IPS DF 4.7 (cell line): ENCODE measurements at regions not wholly inside any gene's neighbourhood (a gene's known extent, or its start where the extent isn't known, plus 50 kb on each side); places are given as distances from the start of the nearest gene placed in this dataset.
A peak's percentile ranks its signal among the peaks of the same experiment; 100 is the strongest.

Experiments used
- DNase-seq: peaks from one replicate; pipeline ENCODE4 v3.0.0-alpha.2; 2013; ENCODE audit warnings: low spot score; ENCODE audit errors: extremely low read depth

GRCh38 chr15:70429056-70429722, 331.5 kb upstream of the TLE3 start:
- DNase-seq = no peak

DNA sequence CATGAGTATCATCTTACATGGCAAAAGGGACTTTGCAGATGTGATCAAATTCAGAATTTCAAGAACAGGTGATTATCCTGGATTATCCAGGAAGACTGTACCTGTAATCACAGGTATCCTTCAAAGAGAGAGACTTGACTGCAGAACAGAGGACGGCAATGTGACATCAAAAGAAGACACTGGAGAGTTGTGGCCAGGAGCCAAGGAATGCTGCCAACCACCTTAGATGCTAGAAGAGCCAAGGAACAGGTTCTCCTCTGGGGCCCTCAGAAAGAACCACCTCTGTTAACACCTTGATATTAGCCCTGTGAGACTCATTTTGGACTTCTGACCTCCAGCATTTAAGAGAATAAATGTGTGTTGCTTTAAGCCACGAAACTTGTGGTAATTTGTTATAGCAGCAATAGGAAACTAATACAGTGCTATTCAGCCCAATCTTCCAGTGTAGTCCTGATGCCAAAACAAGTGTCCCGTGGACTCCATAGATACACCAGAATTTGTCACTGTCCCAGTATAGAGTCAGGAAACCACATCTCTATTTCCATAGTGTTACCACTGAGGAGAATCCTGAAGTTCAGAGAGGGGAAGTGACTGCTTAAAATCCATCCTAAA, 330.6 kb upstream of the TLE3 start:
- no peak for DNase-seq

- DNase-seq = no peak
Observed at GRCh38 chr15:70427167-70428120, 329.7 kb upstream of the TLE3 start.

GRCh38 chr15:70426096-70426821, 328.5 kb upstream of the TLE3 start:
- no peak for DNase-seq

- no peak for DNase-seq
Observed at GRCh38 chr15:70424937-70425411, 327.3 kb upstream of the TLE3 start.

- no peak for DNase-seq
Observed at GRCh38 chr15:70423267-70423666, 325.6 kb upstream of the TLE3 start.

DNA sequence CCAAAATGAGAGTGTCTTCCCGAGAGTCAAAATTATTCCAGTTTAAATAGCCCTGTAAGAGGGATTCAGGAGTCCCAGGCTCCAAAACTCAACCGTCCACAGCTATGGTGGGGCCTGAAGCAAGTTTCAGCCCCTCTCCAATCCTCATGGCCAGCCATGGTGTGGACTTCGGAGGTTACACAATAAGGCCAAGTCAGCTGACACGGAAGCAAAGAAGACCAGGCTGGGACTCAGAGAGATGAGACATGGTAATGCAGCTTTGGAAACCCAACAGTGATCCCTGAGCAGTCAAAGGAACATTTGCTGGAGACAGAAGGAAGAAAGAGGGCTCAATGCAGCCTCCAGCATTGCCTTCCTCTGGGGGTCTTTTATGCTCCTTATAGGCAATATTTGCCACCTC, 324.6 kb upstream of the TLE3 start:
- DNase-seq = no peak

- DNase-seq = no peak
Observed at GRCh38 chr15:70420948-70421482, 323.3 kb upstream of the TLE3 start.

DNA sequence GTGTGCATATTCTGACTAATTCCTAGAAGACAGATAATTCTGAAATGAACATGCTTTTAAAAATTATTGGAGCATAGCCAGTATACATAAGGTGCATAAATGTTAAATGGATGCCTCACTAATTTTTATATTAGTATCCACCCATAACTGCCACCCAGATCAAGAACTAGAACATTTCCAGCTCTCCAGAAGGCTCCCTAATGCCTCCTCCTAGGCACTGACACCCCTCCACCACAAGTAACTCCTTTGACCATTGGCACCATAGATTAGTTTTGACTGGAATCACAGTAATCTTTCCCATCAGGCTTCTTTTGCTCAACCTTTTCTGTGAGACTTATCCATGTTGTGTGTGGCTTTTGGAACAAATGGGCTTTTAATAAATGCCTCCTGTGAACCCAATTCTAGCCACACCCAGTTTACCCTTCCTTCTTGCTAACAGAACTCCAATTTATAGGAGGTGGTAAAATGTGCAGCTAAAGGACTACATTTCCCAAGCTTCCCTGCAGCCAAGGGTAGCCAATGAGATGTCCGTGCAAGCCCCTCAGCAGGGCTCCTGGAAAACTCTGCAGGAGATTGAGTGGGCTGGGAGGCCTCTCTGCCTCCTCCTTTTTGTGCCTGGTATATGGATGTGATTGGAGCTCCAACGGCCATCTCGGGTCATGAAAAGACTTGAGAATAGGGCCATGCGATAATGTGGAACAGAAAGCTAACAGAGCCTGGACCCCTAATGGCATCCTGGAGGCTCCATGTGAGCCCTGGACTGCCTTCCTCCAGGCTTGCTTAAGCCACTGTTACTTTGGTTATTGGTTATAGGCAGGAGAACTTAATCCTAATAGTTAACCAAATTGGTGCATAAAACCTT, 322.6 kb upstream of the TLE3 start:
- peak; percentile 19 for DNase-seq

DNA sequence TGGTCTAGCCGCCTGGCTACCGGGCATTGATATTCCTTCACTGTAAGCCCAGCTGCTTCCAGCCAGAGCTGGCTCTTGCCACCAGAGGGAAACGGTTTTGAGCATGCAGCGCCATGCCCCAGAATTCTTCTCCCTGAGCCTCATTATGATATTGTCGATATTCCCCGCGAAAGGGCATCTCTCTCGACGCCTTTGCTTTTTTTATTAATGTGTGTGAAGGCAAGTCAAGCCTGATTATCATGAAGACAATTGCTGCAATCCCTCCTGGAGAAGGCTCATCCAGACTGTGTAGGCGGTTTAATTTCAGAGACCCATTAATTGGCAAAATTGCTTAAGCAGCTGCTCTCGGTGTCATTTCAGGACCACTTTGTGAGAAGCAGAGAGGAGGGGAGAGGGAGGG, 321.2 kb upstream of the TLE3 start:
- no peak for DNase-seq

- DNase-seq = no peak
Observed at GRCh38 chr15:70417535-70417934, 319.8 kb upstream of the TLE3 start.

- DNase-seq = no peak
Observed at GRCh38 chr15:70416829-70417228, 319.1 kb upstream of the TLE3 start.

DNA sequence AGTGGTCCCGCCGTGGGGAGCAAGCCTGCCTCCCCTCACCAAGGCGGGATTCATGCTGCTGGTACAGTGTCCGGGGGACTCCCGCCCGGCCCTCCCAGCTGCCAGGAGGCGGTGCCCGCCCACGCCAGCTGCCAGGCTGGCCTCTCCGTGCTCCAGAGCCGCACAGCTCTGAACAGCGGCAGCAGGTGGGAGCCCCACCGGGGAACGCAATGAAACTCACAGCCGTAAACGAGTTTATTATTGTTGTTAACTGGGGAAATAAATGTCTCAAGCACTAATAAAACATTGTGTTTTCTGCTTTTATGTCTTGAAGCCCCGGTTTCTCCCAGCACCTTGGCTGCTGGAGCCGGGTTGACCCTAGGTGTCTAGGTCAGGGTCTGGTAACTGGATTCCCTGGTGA, 317.7 kb upstream of the TLE3 start:
- DNase-seq = no peak

GRCh38 chr15:70414626-70415025, 316.9 kb upstream of the TLE3 start:
- no peak for DNase-seq

GRCh38 chr15:70412794-70413193, 315.1 kb upstream of the TLE3 start:
- no peak for DNase-seq

DNA sequence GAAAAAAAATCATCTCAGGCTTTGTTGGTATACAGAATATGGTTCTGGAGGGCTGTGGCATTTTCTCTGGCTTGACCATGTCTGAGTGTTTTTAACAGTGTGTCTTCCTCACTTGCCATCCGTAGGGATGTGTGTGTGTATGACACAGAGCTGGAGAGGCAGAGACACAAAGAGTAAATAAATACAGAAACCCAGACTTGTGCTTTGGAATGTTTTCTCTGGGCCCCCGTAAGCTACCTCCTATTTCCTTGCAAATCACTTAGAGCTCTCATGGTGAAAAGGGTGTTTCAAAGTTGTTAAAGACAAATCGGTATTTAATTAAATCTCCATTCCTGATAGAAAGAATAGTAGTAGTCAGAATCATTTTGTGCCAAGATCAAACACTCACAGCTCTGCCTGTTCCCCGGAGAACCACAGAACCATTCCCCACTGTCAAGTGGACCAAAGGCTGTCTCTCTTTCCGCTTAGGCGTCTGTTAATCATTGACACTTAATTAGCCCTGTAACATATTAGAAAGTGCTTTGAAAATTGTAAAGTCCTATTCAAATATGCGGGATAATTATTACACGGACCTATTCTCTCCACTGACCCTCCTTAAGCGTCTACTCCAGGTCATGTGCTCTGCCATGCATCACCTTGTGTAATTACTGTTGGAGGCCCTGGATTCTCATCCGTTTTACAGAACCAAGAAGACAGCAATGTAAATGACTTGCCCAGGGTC, 313.6 kb upstream of the TLE3 start:
- no peak for DNase-seq

DNA sequence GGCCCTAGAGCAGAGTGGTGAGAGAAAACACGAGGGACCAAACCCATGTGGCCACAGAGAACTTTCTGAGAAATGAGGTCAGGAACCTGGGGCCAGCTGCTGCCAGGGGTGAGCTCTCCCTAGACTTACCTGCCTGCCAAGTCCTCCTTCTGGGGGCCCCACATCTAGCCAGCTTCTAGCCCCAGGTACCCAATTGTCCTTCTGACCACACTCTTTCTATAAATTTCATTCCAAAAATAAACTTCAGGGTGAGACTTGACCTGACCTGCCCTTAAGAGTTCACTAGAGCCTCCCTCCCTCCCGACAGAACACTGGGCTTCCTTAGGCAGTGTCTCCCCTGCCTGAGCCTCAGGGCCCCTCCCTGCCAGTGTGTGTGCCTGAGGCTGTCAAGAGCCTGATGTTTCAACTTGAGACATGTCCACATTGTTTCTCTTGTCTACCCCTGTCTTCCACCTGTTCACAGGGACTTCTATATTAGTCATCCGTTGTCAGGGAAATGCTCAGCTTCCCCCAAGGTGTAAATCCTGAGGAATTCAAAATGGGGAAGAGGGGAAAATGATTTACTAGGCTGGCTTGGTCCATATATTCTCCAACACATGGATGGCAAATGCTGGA, 312.8 kb upstream of the TLE3 start:
- DNase-seq = no peak

- no peak for DNase-seq
Observed at GRCh38 chr15:70409388-70409787, 311.7 kb upstream of the TLE3 start.

DNA sequence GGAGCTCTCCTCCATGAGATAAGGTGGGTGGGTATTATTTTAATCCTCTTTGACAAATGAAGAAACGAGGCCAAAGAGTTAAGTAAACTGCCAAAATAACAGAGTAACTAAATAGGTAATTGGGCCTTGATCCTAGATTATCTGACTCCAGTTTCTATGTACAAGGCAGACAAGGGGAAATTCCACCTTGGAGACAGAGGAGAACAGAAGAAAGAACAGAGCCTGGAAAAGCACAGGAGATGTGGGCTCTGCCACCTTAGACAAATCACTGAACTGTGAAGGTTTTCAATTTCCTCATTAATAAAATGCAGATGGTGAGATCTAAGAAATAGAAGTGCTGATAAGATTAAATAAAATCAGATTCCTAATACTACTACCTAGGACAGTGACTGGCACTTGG, 310.2 kb upstream of the TLE3 start:
- no peak for DNase-seq
